ENCODE measurements at regions not wholly inside any gene's neighbourhood (a gene's known extent, or its start where the extent isn't known, plus 50 kb on each side); places are given as distances from the start of the nearest gene placed in this dataset.

DNA sequence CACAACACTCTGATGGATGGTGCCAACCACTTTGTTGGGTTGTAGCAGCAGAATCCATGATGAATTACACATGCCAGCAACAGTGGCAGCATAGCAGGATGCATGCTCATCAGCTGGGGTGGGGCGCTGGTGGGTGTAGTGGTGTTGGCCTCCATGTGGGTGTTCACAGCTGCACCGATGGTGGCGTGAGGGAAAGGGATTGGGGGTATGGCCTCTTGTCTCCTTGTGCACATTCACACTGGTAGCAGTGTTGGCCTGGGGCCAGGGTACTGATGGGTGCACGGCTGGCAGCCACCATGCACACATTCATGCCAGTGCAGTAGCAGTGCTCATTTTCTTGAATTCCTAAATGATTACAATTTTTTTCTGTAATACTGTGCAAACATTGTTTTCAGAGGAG lies 2748.8 kb upstream of the PCDH20 start:
- no peak overlapping the region for H3K9ac ChIP-seq (ENCODE audit: insufficient read depth, low read depth, low read length)
- no peak for DNase-seq (ENCODE audit: low spot score)
- ChIA-PET CTCF (ENCODE audit: low intra/inter-chr PET ratio, low total read pairs) (no interaction called here), POLR2A (no interaction called here)
- intact Hi-C loops (cut with micrococcal nuclease; ENCODE audit: unreplicated experiment), result no loop called here
- no peak for ATAC-seq
- no peaks in the 10 kb centered on the region for H3K9me3 ChIP-seq (ENCODE audit: low read length)
- in situ Hi-C loops (cut with HindIII; ENCODE audit: extremely low pct_ligation_motif_present, low pct_unique_long_range_greater_than_20kb), result no loop called here
- no peaks in the 10 kb centered on the region for H3K27me3 ChIP-seq (ENCODE audit: control insufficient read depth in 1 of 2, insufficient read depth in 2 of 2, low read length in 2 of 2)
- no peaks in the 10 kb centered on the region for H4K20me1 ChIP-seq (ENCODE audit: insufficient read depth, low read length)
- H2AFZ ChIP-seq (ENCODE audit: low read length), result no peak overlapping the region
- no peak overlapping the region for H3K4me3 ChIP-seq (replicated peaks in 1 of 3; ENCODE audit: insufficient read depth in 1 of 3, low read depth in 2 of 3, low read length in 3 of 3)
- BruUV-seq (replicated peaks), result no TSS peak
- H3K79me2 ChIP-seq (ENCODE audit: insufficient read depth, low read length), result no peaks in the 10 kb centered on the region
- no peaks in the 10 kb centered on the region for H3K36me3 ChIP-seq (replicated peaks in 1 of 2; ENCODE audit: control insufficient read depth in 1 of 2, insufficient read depth in 2 of 2, low read length in 2 of 2)
- H3K27ac ChIP-seq (ENCODE audit: extremely low read length, insufficient read depth, low read length), result no peak overlapping the region
- 94% methylated on average over 4 of the region's 4 CpGs for WGBS (ENCODE audit: low lambda C conversion rate)
- no peak overlapping the region for H3K4me2 ChIP-seq (ENCODE audit: low read depth, low read length)
- no peaks in the 10 kb centered on the region for H3K4me1 ChIP-seq (ENCODE audit: insufficient read depth, low read length)
- FAIRE-seq, result no peak
- TF ChIP-seq ZBTB1 (CRISPR knock-in tag; IDR thresholded peaks at IDR 0.05; ENCODE audit: borderline replicate concordance) (no peak), ZNF510 (CRISPR knock-in tag; IDR thresholded peaks at IDR 0.05; ENCODE audit: low read depth) (no peak), KLF9 (CRISPR knock-in tag; IDR thresholded peaks at IDR 0.05; ENCODE audit: low read depth) (no peak), GABPA (IDR thresholded peaks at IDR 0.05; ENCODE audit: low read depth, low read length) (no peak), GABPA (CRISPR knock-in tag; IDR thresholded peaks at IDR 0.05; ENCODE audit: low read depth) (no peak), ZSCAN21 (CRISPR knock-in tag; IDR thresholded peaks at IDR 0.05; ENCODE audit: borderline replicate concordance) (no peak), MAZ (IDR thresholded peaks at IDR 0.05; ENCODE audit: borderline replicate concordance, low read depth, low read length) (no peak), MAZ (CRISPR knock-in tag; IDR thresholded peaks at IDR 0.05; ENCODE audit: low read depth) (no peak), ZNF883 (CRISPR knock-in tag; IDR thresholded peaks at IDR 0.05; ENCODE audit: not compliant biosample characterization) (no peak), SOX13 (IDR thresholded peaks at IDR 0.05) (no peak), SOX13 (CRISPR knock-in tag; conservative IDR thresholded peaks at IDR 0.05 in 1 of 2, IDR thresholded peaks at IDR 0.05 in 1 of 2) (no peak)
- TF ChIP-seq, protein P1, sequence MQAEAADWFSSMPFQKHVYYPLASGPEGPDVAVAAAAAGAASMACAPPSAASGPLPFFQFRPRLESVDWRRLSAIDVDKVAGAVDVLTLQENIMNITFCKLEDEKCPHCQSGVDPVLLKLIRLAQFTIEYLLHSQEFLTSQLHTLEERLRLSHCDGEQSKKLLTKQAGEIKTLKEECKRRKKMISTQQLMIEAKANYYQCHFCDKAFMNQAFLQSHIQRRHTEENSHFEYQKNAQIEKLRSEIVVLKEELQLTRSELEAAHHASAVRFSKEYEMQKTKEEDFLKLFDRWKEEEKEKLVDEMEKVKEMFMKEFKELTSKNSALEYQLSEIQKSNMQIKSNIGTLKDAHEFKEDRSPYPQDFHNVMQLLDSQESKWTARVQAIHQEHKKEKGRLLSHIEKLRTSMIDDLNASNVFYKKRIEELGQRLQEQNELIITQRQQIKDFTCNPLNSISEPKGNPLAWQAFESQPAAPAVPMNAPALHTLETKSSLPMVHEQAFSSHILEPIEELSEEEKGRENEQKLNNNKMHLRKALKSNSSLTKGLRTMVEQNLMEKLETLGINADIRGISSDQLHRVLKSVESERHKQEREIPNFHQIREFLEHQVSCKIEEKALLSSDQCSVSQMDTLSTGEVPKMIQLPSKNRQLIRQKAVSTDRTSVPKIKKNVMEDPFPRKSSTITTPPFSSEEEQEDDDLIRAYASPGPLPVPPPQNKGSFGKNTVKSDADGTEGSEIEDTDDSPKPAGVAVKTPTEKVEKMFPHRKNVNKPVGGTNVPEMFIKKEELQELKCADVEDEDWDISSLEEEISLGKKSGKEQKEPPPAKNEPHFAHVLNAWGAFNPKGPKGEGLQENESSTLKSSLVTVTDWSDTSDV (CRISPR knock-in tag; IDR thresholded peaks at IDR 0.05), result no peak
- TF ChIP-seq, protein P2, sequence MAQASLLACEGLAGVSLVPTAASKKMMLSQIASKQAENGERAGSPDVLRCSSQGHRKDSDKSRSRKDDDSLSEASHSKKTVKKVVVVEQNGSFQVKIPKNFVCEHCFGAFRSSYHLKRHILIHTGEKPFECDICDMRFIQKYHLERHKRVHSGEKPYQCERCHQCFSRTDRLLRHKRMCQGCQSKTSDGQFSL (CRISPR knock-in tag; IDR thresholded peaks at IDR 0.05), result no peak
- TF ChIP-seq, protein P3, sequence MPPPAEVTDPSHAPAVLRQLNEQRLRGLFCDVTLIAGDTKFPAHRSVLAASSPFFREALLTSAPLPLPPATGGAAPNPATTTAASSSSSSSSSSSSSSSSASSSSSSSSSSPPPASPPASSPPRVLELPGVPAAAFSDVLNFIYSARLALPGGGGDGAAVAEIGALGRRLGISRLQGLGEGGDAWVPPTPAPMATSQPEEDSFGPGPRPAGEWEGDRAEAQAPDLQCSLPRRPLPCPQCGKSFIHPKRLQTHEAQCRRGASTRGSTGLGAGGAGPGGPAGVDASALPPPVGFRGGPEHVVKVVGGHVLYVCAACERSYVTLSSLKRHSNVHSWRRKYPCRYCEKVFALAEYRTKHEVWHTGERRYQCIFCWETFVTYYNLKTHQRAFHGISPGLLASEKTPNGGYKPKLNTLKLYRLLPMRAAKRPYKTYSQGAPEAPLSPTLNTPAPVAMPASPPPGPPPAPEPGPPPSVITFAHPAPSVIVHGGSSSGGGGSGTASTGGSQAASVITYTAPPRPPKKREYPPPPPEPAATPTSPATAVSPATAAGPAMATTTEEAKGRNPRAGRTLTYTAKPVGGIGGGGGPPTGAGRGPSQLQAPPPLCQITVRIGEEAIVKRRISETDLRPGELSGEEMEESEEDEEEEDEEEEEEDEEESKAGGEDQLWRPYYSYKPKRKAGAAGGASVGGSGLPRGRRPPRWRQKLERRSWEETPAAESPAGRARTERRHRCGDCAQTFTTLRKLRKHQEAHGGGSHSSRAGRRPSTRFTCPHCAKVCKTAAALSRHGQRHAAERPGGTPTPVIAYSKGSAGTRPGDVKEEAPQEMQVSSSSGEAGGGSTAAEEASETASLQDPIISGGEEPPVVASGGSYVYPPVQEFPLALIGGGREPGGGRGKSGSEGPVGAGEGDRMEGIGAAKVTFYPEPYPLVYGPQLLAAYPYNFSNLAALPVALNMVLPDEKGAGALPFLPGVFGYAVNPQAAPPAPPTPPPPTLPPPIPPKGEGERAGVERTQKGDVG (CRISPR knock-in tag; IDR thresholded peaks at IDR 0.05; ENCODE audit: borderline replicate concordance), result no peak
- TF ChIP-seq, protein P4, sequence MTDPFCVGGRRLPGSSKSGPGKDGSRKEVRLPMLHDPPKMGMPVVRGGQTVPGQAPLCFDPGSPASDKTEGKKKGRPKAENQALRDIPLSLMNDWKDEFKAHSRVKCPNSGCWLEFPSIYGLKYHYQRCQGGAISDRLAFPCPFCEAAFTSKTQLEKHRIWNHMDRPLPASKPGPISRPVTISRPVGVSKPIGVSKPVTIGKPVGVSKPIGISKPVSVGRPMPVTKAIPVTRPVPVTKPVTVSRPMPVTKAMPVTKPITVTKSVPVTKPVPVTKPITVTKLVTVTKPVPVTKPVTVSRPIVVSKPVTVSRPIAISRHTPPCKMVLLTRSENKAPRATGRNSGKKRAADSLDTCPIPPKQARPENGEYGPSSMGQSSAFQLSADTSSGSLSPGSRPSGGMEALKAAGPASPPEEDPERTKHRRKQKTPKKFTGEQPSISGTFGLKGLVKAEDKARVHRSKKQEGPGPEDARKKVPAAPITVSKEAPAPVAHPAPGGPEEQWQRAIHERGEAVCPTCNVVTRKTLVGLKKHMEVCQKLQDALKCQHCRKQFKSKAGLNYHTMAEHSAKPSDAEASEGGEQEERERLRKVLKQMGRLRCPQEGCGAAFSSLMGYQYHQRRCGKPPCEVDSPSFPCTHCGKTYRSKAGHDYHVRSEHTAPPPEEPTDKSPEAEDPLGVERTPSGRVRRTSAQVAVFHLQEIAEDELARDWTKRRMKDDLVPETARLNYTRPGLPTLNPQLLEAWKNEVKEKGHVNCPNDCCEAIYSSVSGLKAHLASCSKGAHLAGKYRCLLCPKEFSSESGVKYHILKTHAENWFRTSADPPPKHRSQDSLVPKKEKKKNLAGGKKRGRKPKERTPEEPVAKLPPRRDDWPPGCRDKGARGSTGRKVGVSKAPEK (CRISPR knock-in tag; IDR thresholded peaks at IDR 0.05; ENCODE audit: borderline replicate concordance), result no peak
